Trophoblast cell (in vitro differentiated cells and primary cell): ENCODE measurements at regions not wholly inside any gene's neighbourhood (a gene's known extent, or its start where the extent isn't known, plus 50 kb on each side); places are given as distances from the start of the nearest gene placed in this dataset.

Experiments used
- DNase-seq, 2 donors: peaks; one replicate each; pipeline ENCODE4 v3.0.0-alpha.2; 2016
- H2AFZ ChIP-seq: 2 replicates; pipeline ENCODE4 v1.6.1; 2013; ENCODE audit warnings: low read length, moderate library complexity, mild to moderate bottlenecking; ENCODE audit not compliant: insufficient read depth, poor library complexity
- H2AK5ac ChIP-seq: 2 replicates; pipeline ENCODE4 v1.6.1; 2013; ENCODE audit warnings: mild to moderate bottlenecking, low read length
- H2BK120ac ChIP-seq: 2 replicates; pipeline ENCODE4 v1.6.1; 2013; ENCODE audit warnings: low read length, mild to moderate bottlenecking, moderate library complexity; ENCODE audit not compliant: insufficient read depth, poor library complexity
- H2BK12ac ChIP-seq: 2 replicates; pipeline ENCODE4 v1.6.1; 2013; ENCODE audit warnings: mild to moderate bottlenecking, low read length, moderate library complexity
- H2BK5ac ChIP-seq: 2 replicates; pipeline ENCODE4 v1.6.1; 2013; ENCODE audit warnings: low read length, low read depth, moderate library complexity, mild to moderate bottlenecking; ENCODE audit not compliant: poor library complexity
- H3K14ac ChIP-seq: 2 replicates; pipeline ENCODE4 v1.6.1; 2013; ENCODE audit warnings: mild to moderate bottlenecking, low read length
- H3K18ac ChIP-seq: 2 replicates; pipeline ENCODE4 v1.6.1; 2013; ENCODE audit warnings: mild to moderate bottlenecking, low read length
- H3K23ac ChIP-seq: 2 replicates; pipeline ENCODE4 v1.6.1; 2013; ENCODE audit warnings: low read length
- H3K27ac ChIP-seq: 2 replicates; pipeline ENCODE4 v1.5.1; 2013; ENCODE audit warnings: low read depth, mild to moderate bottlenecking, inconsistent platforms, low read length, moderate library complexity
- H3K27me3 ChIP-seq: 2 replicates; pipeline ENCODE4 v1.6.1; 2013; ENCODE audit warnings: inconsistent platforms, mild to moderate bottlenecking, low read length, moderate library complexity; ENCODE audit not compliant: insufficient read depth
- H3K36me3 ChIP-seq, 2 experiments: 1 replicate in 1 of 2; 2 replicates in 1 of 2; pipeline ENCODE4 v1.6.1; 2013; ENCODE audit warnings: low read length in 2 of 2, mild to moderate bottlenecking in 2 of 2, moderate library complexity in 1 of 2; ENCODE audit not compliant: insufficient read depth in 2 of 2, control insufficient read depth in 1 of 2
- H3K4ac ChIP-seq: 2 replicates; pipeline ENCODE4 v1.6.1; 2013; ENCODE audit warnings: low read depth, mild to moderate bottlenecking, low read length, moderate library complexity
- H3K4me1 ChIP-seq, 2 experiments: 1 replicate in 1 of 2; 2 replicates in 1 of 2; pipeline ENCODE4 v1.6.1; 2013; ENCODE audit warnings: low read length in 2 of 2, mild to moderate bottlenecking in 2 of 2, moderate library complexity in 1 of 2; ENCODE audit not compliant: insufficient read depth in 2 of 2, control insufficient read depth in 1 of 2
- H3K4me2 ChIP-seq: 2 replicates; pipeline ENCODE4 v1.6.1; 2013; ENCODE audit warnings: inconsistent platforms, mild to moderate bottlenecking, low read length, moderate library complexity
- H3K4me3 ChIP-seq: 2 replicates; pipeline ENCODE4 v1.5.1; 2013; ENCODE audit warnings: mild to moderate bottlenecking, low read depth, low read length, inconsistent platforms
- H3K79me1 ChIP-seq: one replicate; pipeline ENCODE4 v1.6.1; 2013; ENCODE audit warnings: low read length
- H3K79me2 ChIP-seq: 2 replicates; pipeline ENCODE4 v1.6.1; 2013; ENCODE audit warnings: low read length, mild to moderate bottlenecking; ENCODE audit not compliant: control insufficient read depth, insufficient read depth, poor library complexity
- H3K9ac ChIP-seq: 2 replicates; pipeline ENCODE4 v1.6.1; 2013; ENCODE audit warnings: mild to moderate bottlenecking, low read length
- H3K9me3 ChIP-seq: 2 replicates; pipeline ENCODE4 v1.6.1; 2013; ENCODE audit warnings: low read depth, mild to moderate bottlenecking, control low read depth, inconsistent platforms, low read length; ENCODE audit not compliant: insufficient read depth
- H4K12ac ChIP-seq: 2 replicates; pipeline ENCODE4 v1.6.1; 2013; ENCODE audit warnings: low read depth, mild to moderate bottlenecking, low read length, moderate library complexity
- H4K8ac ChIP-seq: 2 replicates; pipeline ENCODE4 v1.6.1; 2013; ENCODE audit warnings: low read depth, mild to moderate bottlenecking, low read length, moderate library complexity
- H4K91ac ChIP-seq: one replicate; pipeline ENCODE4 v1.6.1; 2013; ENCODE audit warnings: low read depth, mild to moderate bottlenecking, low read length, moderate library complexity
- WGBS: extraction: QIAGEN DNeasy Blood & Tissue Kit; methylation state at CpG from one replicate; pipeline ENCODE4 v1.1.7; 2013; ENCODE audit warnings: missing lambda C conversion rate; ENCODE audit not compliant: insufficient read length, insufficient coverage; ENCODE audit errors: extremely low coverage; 5-methylcytosine and 5-hydroxymethylcytosine counted together

DNA sequence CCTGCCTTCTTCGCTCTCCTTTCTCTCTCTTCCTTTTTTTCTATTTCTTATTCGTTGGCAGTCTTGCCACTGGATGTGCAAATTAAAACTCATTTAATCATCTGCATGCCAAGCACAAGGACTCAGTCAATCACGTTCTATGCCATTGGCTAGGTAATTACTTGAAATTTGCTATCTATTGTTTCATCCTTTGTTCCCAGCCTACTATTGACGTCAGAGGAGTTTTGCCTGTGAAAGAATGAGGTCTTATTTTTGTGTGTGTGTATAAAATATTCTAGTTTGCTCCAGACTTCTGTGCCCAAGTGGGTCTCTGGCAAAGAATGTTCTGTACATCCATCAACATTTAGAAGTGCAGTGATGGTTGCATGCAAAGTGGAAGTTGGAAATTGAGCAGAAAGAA lies 132.3 kb upstream of the DOK5 start:
- Histone ChIP-seq H3K4ac (no peak overlapping the region), H3K27ac (no peak overlapping the region), H3K79me2 (no peaks in the 10 kb centered on the region), H3K36me3 (no peaks in the 10 kb centered on the region), H3K9ac (no peak overlapping the region), H3K18ac (no peak overlapping the region), H3K14ac (no peak overlapping the region), H2BK120ac (no peak overlapping the region), H3K4me3 (no peak overlapping the region), H2BK12ac (no peak overlapping the region), H3K4me1 (peaks cover 0 to 6% of the 10 kb centered on the region in 2 experiments), H3K9me3 (no peaks in the 10 kb centered on the region), H4K8ac (no peak overlapping the region), H2BK5ac (no peak overlapping the region), H2AFZ (no peak overlapping the region), H3K79me1 (no peaks in the 10 kb centered on the region), H2AK5ac (no peak overlapping the region), H3K23ac (no peak overlapping the region), H4K91ac (no peak overlapping the region), H4K12ac (no peak overlapping the region), H3K4me2 (no peak overlapping the region), H3K27me3 (no peaks in the 10 kb centered on the region)
- DNase-seq, result no peak
- 100% methylated on average over 1 of the region's 4 CpGs for WGBS

DNA sequence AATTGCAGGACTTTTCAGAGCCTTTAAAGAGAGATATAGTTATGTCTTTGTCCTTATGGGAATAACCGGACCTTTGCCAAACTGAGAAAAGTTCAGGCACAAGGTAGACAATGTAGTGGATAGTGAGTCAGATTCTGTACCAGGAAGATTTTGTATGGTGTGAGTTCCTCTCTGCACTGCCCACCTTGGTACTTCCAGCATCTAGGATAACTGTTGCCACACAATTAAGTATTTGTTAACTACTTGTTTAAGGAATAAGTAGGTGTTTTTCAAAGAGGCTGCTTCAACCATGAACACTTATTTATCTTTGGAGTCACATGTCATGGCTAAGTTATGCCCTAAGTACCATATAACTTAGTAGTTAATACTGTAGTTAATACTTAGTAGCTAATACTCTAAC lies 131.8 kb upstream of the DOK5 start:
- Histone ChIP-seq H3K18ac (no peak overlapping the region), H2AFZ (no peak overlapping the region), H3K79me2 (no peaks in the 10 kb centered on the region), H3K36me3 (no peaks in the 10 kb centered on the region), H2AK5ac (no peak overlapping the region), H3K4me2 (no peak overlapping the region), H2BK5ac (no peak overlapping the region), H3K4me3 (no peak overlapping the region), H4K8ac (no peak overlapping the region), H2BK12ac (no peak overlapping the region), H3K23ac (no peak overlapping the region), H2BK120ac (no peak overlapping the region), H4K91ac (no peak overlapping the region), H3K9me3 (no peaks in the 10 kb centered on the region), H3K4ac (no peak overlapping the region), H3K79me1 (no peaks in the 10 kb centered on the region), H3K27me3 (no peaks in the 10 kb centered on the region), H4K12ac (no peak overlapping the region), H3K9ac (no peak overlapping the region), H3K14ac (no peak overlapping the region), H3K27ac (no peak overlapping the region), H3K4me1 (peaks cover 0 to 6% of the 10 kb centered on the region in 2 experiments)
- WGBS, result no CpG with 5 or more reads among the region's 1 CpG
- no peak for DNase-seq

DNA sequence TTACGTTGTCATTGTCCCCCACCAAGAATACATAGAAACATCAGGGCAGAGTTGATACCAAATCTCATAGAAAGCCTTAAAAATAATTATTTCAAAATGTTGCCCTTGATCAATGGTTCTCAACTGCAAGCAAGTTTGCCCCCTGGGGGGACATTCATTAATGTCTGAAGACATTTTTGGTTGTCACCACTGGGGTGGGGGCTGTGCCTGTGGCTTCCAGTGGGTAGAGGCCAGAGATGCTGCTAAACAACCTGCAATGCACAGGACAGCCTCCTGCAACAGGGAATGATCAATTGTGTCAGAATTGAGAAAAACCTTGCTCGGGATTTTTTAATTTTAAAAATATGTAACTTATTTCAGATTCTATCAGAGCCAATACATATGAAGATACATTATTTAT lies 130.6 kb upstream of the DOK5 start:
- Histone ChIP-seq H3K4me3 (no peak overlapping the region), H3K18ac (no peak overlapping the region), H3K4ac (no peak overlapping the region), H2AK5ac (no peak overlapping the region), H2AFZ (no peak overlapping the region), H3K9me3 (no peaks in the 10 kb centered on the region), H3K79me2 (no peaks in the 10 kb centered on the region), H3K79me1 (no peaks in the 10 kb centered on the region), H3K4me2 (no peak overlapping the region), H4K8ac (no peak overlapping the region), H4K91ac (no peak overlapping the region), H3K14ac (no peak overlapping the region), H2BK5ac (peak overlapping the region; percentile 16), H2BK120ac (no peak overlapping the region), H3K27me3 (no peaks in the 10 kb centered on the region), H3K27ac (no peak overlapping the region), H3K36me3 (no peaks in the 10 kb centered on the region), H4K12ac (no peak overlapping the region), H3K4me1 (peaks cover 0 to 6% of the 10 kb centered on the region in 2 experiments), H3K23ac (no peak overlapping the region), H3K9ac (no peak overlapping the region), H2BK12ac (no peak overlapping the region)
- no peak for DNase-seq
- WGBS, result no CpG with 5 or more reads among the region's 2 CpGs

DNA sequence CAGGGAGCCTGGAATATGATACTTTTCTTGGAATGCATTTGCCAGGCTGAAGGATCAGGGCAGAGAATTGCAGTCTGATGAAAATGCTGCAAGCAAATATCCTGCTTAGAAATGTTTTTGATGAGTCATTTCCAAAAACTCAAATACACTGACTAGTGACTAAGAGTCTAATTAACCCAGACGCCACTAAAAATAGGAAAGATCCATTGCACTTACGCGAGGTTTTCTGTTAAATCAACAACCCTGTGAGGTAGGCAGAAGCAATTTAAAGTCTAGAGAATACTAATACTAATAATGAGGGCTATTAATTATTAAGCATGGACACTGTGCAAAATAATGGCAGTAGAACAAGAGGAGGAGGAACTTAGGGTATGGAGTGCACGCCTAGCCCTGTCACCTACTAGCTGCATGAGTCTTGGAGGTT lies 130.1 kb upstream of the DOK5 start:
- Histone ChIP-seq H3K4me1 (peaks cover 0 to 6% of the 10 kb centered on the region in 2 experiments), H3K9ac (no peak overlapping the region), H3K27ac (peak overlapping the region; percentile 27), H3K79me2 (no peaks in the 10 kb centered on the region), H2AFZ (no peak overlapping the region), H3K4ac (no peak overlapping the region), H3K27me3 (no peaks in the 10 kb centered on the region), H4K91ac (no peak overlapping the region), H3K36me3 (no peaks in the 10 kb centered on the region), H3K79me1 (no peaks in the 10 kb centered on the region), H3K4me2 (no peak overlapping the region), H3K14ac (no peak overlapping the region), H4K8ac (no peak overlapping the region), H3K18ac (no peak overlapping the region), H2AK5ac (no peak overlapping the region), H3K23ac (no peak overlapping the region), H4K12ac (no peak overlapping the region), H3K4me3 (no peak overlapping the region), H2BK5ac (no peak overlapping the region), H2BK120ac (no peak overlapping the region), H2BK12ac (no peak overlapping the region), H3K9me3 (no peaks in the 10 kb centered on the region)
- peak; percentile 41 to 84 for DNase-seq
- no CpG with 5 or more reads among the region's 4 CpGs for WGBS
